Colon (tissue), 2 donors: ENCODE measurements at regions not wholly inside any gene's neighbourhood (a gene's known extent, or its start where the extent isn't known, plus 50 kb on each side); places are given as distances from the start of the nearest gene placed in this dataset.

Experiments used
- FAIRE-seq: peaks from 2 replicates; lab custom pipeline; 2012; peaks lifted over from hg19 to GRCh38; lab: Jason Lieb, UNC
- donor health status: control.
- donor health status: control.

DNA sequence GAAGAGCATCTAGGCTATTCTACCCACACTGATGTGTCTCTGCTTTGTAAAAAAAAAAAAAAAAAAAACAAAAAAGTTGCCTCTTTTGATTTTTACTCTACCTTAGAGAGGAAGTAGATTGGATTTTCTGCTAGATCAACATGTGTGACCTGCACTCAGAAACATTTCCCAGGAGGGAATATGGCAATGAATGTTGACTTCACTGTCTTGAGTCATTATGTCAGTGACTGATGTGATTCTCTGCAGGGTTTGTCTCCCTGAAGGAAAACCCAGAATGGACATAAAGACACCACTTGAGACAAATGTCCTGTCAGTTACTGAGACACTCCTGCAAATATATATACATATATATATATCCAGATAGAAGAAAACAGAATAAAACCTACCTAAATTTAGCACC lies 370.3 kb downstream of the BMPER start:
- no peak for FAIRE-seq

- no peak for FAIRE-seq
These were observed 371.9 kb downstream of the BMPER start for GRCh38 chr7:34277016-34277802.

DNA sequence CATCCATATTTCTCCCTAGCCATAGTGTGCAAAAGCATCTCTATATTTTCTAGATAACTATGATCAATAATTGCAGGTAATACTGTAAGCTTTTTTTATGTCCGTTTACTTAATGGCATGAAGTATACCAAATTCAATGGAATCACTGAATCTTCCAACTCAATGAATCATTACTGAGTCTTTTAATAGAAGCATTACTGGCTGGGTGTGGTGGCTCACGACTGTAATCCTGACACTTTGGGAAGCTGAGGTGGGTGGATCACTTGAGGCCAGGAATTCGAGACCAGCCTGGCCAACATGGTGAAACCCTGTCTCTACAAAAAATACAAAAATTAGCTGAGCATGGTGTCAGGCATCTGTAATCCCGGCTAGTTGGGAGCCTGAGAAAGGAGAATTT lies 372.5 kb downstream of the BMPER start:
- FAIRE-seq, result no peak

DNA sequence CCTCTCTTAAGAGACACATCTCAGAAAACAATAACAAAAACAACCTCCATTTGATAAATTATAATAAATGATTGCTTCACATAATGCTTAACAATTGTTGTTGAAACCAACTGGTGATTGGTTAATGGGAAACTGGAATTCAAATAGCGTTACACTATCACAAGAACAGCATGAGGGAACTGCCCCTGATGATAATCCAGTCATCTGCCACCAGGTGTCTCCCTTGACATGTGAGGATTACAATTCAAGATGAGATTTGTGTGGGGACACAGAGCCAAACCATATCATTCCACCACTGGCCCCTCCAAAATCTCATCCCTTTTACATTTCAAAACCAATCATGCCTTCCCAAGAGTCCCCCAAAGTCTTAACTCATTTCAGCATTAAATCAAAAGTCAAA lies 375.9 kb downstream of the BMPER start:
- FAIRE-seq, result no peak

- FAIRE-seq, result no peak
These were observed 375.7 kb upstream of the NPSR1 start for GRCh38 chr7:34282271-34282670.

GRCh38 chr7:34296663-34297062 lies 361.4 kb upstream of the NPSR1 start:
- FAIRE-seq, result no peak

- FAIRE-seq, result no peak
These were observed 359.5 kb upstream of the NPSR1 start for GRCh38 chr7:34298492-34299013.

DNA sequence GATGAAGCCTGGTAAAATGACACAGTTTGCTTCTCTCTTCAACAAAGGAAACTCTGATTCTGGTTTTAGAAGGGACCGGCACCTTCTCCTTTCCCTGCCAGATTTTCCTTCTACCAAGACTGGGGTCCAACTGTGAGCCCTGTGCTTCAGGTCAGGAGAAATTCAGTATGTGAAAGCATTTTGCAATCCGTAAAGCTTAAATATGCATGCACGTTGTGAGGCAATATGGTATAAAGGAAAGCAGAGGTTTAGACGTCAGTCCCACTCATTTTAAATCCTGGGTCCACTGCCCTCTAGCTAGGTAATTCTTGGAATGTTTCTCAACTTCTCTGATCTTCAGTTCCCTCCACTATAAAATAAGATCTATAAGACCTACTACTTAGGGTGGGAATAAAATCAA lies 359.0 kb upstream of the NPSR1 start:
- no peak for FAIRE-seq

DNA sequence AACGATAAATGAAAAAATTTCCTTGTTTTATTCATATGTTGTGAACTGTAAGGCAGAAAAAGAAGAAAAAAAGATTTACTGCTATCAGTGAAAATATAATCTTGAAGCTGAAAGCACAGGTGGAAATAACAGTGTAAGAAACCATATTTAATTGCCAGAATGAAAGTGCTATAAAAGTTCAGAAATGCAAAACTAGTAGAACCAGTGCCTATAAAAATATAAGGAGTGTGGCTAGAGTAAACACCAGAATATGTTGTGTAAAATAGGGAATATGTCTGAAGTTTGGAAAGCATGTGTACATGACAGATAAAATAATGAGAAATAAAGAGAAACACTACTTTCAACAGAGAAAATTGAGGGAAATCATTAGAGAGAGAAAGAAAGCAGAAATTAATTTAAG lies 350.5 kb upstream of the NPSR1 start:
- FAIRE-seq, result peak; percentile 53

DNA sequence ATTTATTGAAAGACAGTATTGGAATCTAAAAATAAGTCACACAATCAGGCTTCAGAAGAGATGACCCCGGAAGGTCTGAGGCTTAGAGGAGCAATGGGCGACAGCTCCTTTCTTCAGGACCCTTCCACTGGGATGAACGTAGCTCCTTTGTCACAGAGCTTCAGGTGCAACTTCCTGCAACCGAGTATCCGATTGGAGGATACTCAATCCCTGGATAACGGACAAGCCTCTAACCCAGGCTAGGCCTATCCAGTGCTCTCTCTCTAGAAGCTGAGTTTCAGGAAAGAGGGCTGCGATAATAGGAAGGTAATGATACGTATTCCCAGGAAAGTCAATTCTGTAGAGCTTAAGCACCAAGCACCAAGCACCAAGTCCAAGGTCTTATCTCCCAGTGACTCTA lies 349.4 kb upstream of the NPSR1 start:
- no peak for FAIRE-seq

DNA sequence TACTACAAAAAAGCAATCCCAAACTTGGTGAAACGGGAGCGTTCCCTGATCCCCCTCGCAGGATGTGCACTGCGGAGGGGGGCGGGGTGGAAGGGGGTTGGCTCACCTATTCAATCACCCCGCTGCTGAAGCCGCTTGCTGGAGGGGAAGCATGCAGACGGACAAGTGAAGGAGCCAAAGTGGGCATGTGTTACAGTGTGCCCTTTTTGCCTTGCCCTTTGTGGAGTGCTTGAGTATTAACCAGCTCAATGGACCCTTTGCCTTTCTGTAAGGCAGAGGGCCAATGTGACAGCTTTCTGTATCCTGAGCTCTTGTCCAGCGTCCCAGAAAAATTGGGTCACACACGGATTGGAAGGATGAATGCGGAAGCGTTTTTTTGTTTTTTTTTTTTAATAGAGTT lies 348.9 kb upstream of the NPSR1 start:
- FAIRE-seq, result no peak

GRCh38 chr7:34309584-34309983 lies 348.4 kb upstream of the NPSR1 start:
- no peak for FAIRE-seq

- FAIRE-seq, result no peak
These were observed 346.4 kb upstream of the NPSR1 start for GRCh38 chr7:34311591-34311990.

DNA sequence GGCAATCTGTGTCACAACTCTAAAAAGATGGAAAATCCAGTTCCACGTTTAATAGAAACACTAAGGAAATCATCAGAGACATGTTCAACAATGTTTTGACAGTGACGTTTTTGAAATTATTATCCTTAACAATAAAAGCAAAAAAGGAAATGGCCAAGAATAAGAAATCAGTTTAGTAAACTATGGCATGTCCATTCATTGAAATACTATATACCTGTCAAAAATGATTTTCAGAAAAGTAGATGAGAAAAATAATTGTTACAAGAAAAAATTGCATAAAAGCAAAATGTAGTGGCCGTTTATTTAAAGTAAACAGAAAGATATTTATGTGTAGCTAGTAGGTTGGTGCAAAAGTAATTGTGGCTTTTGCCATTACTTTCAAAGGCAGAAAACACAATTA lies 345.4 kb upstream of the NPSR1 start:
- no peak for FAIRE-seq

DNA sequence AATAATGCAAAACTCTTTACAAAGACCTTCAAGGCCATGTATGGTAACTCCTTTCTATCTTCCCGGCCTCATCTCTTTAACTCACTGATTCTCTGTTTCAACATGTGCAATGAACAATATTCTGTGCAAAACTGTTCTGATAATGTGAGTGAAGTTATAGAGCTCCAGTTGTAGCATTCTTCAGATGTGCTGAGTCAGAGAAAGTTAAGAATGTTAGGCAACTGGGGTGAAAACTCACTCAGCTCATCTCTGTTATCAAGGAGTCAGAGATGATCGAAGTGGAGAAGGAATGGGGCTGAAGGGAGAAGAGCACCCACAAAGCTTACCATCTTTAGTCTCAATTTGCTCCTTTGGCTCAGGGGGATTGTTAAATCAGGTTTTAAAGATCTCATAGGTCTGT lies 344.7 kb upstream of the NPSR1 start:
- no peak for FAIRE-seq

GRCh38 chr7:34315032-34315431 lies 343.0 kb upstream of the NPSR1 start:
- FAIRE-seq, result no peak

DNA sequence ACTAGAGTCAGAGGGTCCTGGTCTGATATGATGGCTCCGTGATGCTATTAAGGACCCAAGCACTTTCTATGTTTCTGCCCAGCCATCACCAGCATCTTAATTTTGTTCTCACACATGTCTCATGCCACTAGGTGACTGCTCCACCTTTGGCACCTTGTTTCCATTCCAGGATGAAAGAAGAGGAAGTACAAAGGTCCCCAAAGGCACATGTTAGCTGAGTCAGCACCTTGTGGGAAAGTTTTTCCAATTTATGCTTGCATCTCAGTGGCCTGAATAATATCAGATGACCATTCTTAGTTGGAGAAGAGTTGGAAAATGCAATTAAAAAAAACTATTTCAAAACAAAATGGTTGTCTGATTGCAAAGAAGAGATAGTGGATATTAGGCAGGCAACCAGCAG lies 341.0 kb upstream of the NPSR1 start:
- no peak for FAIRE-seq

- FAIRE-seq, result no peak
These were observed 337.6 kb upstream of the NPSR1 start for GRCh38 chr7:34320412-34320811.

DNA sequence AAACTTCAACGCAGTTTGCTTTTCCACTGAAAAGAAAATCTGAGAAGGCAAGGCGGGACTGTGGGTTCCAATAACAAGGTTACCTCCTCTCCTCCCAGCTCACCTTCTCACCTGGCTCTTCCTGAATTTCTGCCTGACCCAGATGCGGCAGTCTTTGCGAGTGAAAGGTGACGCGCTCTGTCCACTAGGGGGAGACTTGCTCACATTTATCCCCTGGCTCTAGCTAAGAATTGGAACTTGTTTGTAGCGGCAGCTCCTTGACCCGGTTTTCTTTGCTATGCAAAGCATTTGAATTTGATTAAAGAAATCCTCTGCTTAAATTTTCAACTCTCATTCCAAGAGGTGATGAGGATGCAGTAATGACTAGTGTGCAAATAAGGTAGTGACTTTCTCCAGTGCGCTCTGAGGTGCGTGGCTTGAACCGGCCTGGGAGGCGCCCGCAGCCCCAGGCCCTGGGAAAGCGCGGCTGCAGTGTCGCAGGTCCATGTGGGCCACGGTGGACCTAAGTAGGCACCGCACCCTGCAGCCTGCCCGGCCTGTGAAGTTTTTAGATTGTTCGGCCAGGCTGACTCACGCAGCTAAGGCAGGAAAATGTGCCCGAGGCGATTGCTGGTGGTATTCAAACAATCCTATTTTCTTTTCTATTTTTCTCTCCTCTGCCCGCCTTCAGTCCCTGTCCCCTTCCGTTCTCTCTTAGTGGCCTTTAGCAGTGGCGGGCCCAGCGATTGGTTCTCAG lies 336.9 kb upstream of the NPSR1 start:
- FAIRE-seq, result no peak

GRCh38 chr7:34322841-34323240 lies 335.2 kb upstream of the NPSR1 start:
- FAIRE-seq, result no peak

DNA sequence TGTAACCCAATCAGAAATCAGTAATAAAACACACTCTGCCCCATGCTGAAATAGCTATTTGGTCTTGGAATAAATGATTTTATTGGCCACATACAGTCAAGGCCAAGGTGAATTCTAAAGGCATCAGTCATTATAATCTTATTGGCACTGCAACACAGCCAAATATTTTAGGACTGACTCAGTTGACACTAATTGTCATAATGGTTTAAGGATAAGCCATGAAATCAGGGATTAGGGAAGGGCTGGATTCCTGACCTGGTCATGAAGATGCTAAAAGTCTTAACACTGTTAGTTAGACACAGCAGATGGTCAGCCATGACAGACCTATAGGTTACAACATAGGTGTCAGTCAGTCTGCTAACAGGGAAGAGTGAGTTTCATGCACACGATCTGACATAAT lies 330.3 kb upstream of the NPSR1 start:
- FAIRE-seq, result no peak

DNA sequence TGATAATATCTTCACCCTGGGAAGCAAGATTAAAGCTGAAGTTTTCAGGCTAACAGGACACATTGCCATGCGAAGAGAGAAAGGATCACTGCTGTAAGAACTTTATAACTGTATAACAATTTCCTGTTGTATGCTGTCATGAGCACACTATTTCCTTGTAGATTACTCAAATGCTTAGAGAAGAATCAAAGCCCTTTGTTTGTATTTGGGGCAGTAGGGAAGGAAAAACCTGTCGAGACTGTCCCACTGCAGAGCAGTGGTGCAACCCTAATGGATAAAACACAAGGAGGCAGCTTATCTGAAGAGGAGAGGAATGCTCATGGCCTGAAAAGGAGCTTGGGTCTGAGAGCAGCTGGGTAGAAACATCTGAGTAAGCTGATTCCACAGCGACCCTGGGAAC lies 327.7 kb upstream of the NPSR1 start:
- FAIRE-seq, result no peak

DNA sequence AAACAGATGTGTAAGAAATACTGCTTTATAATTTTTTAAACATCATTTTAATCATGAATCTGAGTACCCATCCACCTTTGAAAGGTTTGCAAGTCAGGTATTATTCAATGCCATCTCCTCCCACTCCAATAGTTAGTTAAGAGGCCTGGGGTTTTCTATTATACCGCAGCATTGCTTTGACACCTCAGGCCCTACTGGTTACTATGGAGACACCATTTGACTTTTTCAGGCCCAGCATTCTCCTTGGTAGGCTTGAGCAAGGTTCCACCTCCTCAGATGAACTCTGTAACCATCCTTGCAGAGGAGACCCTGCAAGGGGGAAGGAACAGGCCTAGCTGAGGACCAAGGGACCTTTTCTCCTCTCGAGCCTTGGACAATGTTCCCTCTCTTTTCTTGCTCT lies 326.9 kb upstream of the NPSR1 start:
- FAIRE-seq, result no peak

DNA sequence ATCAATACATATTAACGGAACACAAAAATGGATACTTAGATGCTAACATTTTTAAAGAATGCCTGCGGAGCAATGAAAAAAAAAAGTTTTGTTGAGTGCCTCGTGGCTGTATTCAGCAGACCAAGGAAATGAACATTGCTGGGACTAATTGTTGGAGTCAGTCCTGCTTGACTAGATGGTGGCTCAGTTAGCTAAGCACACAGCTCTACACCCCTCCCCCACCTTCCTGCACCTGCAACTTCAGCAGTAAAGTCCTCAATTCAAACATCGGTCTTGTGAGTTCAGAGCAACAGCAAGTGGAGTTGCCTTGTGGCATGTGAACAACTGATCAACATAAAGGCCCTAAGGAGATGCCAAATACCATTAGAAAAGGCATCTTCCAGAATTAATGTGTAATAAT lies 326.0 kb upstream of the NPSR1 start:
- no peak for FAIRE-seq
